Liver (tissue), 8 donors: ENCODE measurements at regions not wholly inside any gene's neighbourhood (a gene's known extent, or its start where the extent isn't known, plus 50 kb on each side); places are given as distances from the start of the nearest gene placed in this dataset.

ENCODE experiments used
- DNase-seq: peaks from one replicate; pipeline ENCODE4 v3.0.0-alpha.2; 2017; ENCODE audit warnings: low spot score
- H3K27ac ChIP-seq, 2 donors: one replicate each; pipeline ENCODE4 v1.7.0; 2013; ENCODE audit warnings: inconsistent platforms in 2 of 2, low read length in 2 of 2, control low read depth in 1 of 2, low read depth in 1 of 2, mild to moderate bottlenecking in 1 of 2
- H3K27me3 ChIP-seq, 4 donors: one replicate each; pipeline versions ENCODE4 v1.6.1 to v1.7.0; 2013; ENCODE audit warnings: low read length in 3 of 4, inconsistent platforms in 1 of 4, mild to moderate bottlenecking in 1 of 4, moderate library complexity in 1 of 4; ENCODE audit not compliant: control insufficient read depth in 4 of 4, insufficient read depth in 4 of 4
- H3K36me3 ChIP-seq, 4 donors: one replicate each; pipeline versions ENCODE4 v1.6.1 to v1.7.0; 2013; ENCODE audit warnings: low read length in 3 of 4, mild to moderate bottlenecking in 3 of 4, low read depth in 1 of 4, moderate library complexity in 1 of 4; ENCODE audit not compliant: control insufficient read depth in 4 of 4, insufficient read depth in 3 of 4
- H3K4me1 ChIP-seq, 4 donors: one replicate each; pipeline versions ENCODE4 v1.6.1 to v1.7.0; 2013; ENCODE audit warnings: low read length in 3 of 4, mild to moderate bottlenecking in 3 of 4, moderate library complexity in 1 of 4; ENCODE audit not compliant: control insufficient read depth in 4 of 4, insufficient read depth in 4 of 4
- H3K4me3 ChIP-seq, 3 donors: one replicate each; pipeline versions ENCODE4 v1.6.1 to v1.7.0; 2013; ENCODE audit warnings: low read length in 3 of 3, control low read depth in 1 of 3, low read depth in 1 of 3, mild to moderate bottlenecking in 1 of 3
- H3K9ac ChIP-seq, 2 donors: one replicate each; pipeline ENCODE4 v1.7.0; 2013; ENCODE audit warnings: low read length in 2 of 2, mild to moderate bottlenecking in 2 of 2, moderate library complexity in 2 of 2, control low read depth in 1 of 2, low read depth in 1 of 2
- H3K9me3 ChIP-seq, 4 donors: one replicate each; pipeline versions ENCODE4 v1.6.1 to v1.7.0; 2013; ENCODE audit warnings: low read length in 3 of 4; ENCODE audit not compliant: control insufficient read depth in 4 of 4
- ATF3 ChIP-seq: IDR thresholded peaks from 2 replicates; pipeline ENCODE4 v1.6.1; 2016; ENCODE audit warnings: antibody characterized with exemption
- CTCF ChIP-seq: fragments of 150-350 bp; IDR thresholded peaks from 2 replicates; pipeline ENCODE4 v1.5.1; 2017; ENCODE audit warnings: improper control_type of control experiment, low read depth, low read length; ENCODE audit not compliant: missing input control
- FOXA1 ChIP-seq: IDR thresholded peaks from 2 replicates; pipeline ENCODE4 v1.6.1; 2016; ENCODE audit warnings: antibody characterized with exemption
- FOXA2 ChIP-seq: IDR thresholded peaks from 2 replicates; pipeline ENCODE4 v1.6.1; 2016; ENCODE audit warnings: antibody characterized with exemption
- HNF4A ChIP-seq, 2 donors: conservative IDR thresholded peaks; 2 replicates each; pipeline ENCODE4 v1.6.1; 2016; ENCODE audit warnings: antibody characterized with exemption in 2 of 2, mild to moderate bottlenecking in 2 of 2
- NR2F2 ChIP-seq: IDR thresholded peaks from 2 replicates; pipeline ENCODE4 v1.6.1; 2016; ENCODE audit warnings: antibody characterized with exemption
- RAD21 ChIP-seq, 2 donors: IDR thresholded peaks; 2 replicates each; pipeline ENCODE4 v1.6.1; 2016; ENCODE audit warnings: antibody characterized with exemption in 2 of 2, mild to moderate bottlenecking in 2 of 2
- RXRA ChIP-seq, 2 donors: IDR thresholded peaks; 2 replicates each; pipeline ENCODE4 v1.6.1; 2017 to 2018; ENCODE audit warnings: antibody characterized with exemption in 2 of 2, mild to moderate bottlenecking in 1 of 2
- TAF1 ChIP-seq: conservative IDR thresholded peaks from 2 replicates; pipeline ENCODE4 v1.6.1; 2016; ENCODE audit warnings: antibody characterized with exemption, mild to moderate bottlenecking
- ZBTB33 ChIP-seq: IDR thresholded peaks from 2 replicates; pipeline ENCODE4 v1.6.1; 2016; ENCODE audit warnings: antibody characterized with exemption
- WGBS: extraction: QIAGEN DNeasy Blood & Tissue Kit; methylation state at CpG from one replicate; pipeline ENCODE4 v1.1.7; 2013; 5-methylcytosine and 5-hydroxymethylcytosine counted together
- TF ChIP-seq, protein P1 (sequence below): IDR thresholded peaks from 2 replicates; pipeline ENCODE4 v1.6.1; 2016; ENCODE audit warnings: antibody characterized with exemption, mild to moderate bottlenecking
- donor health status: healthy.
- donor health status: healthy.
- donor health status: healthy.
- donor health status: healthy.
- donor health status: healthy.

DNA sequence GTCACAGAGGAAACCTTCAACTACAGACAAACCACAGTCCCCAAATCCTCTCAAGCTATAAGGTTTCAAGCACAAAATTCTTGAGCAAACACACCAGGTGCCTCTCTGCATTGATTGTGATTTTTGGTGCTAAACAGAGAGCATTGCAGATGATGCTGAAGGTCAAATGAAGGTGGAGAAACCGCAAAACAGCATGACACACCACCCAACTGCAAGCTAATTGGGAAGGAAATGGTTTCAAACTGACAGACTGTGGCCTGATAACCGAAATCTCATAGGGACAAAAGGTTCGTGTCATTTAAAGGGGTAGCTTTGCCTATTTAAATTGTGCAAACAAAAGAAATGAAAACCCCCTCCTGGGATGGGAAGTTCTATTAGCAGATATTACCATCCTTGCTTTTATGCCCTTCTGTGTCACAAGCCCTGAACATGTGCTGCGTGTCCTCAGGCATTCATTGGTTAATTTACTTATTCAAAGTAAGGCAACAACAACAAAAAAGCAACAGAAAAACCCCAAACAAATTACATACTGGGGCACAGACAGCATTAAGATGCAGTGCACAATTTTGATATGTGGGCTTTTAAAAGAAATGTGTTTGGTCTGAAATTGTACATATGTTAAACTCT lies 154.9 kb downstream of the AQP4 start:
- no peak overlapping the region for H3K27ac ChIP-seq
- WGBS: 73% methylated on average over 4 of the region's 4 CpGs

More for the DNA sequence above, 154.9 kb downstream of the AQP4 start:
- Histone ChIP-seq H3K9me3 (no peaks in the 10 kb centered on the region), H3K36me3 (no peaks in the 10 kb centered on the region), H3K4me1 (peaks cover 0 to 8% (median 2%) of the 10 kb centered on the region in 4 donors), H3K27me3 (no peaks in the 10 kb centered on the region), H3K9ac (no peak overlapping the region), H3K4me3 (no peak overlapping the region)
- TF ChIP-seq CTCF (no peak), FOXA1 (no peak), TAF1 (no peak), ATF3 (no peak), HNF4A (conservative IDR thresholded peaks at IDR 0.05) (no peak), NR2F2 (no peak), RAD21 (IDR thresholded peaks at IDR 0.05) (no peak), FOXA2 (no peak), ZBTB33 (no peak), RXRA (IDR thresholded peaks at IDR 0.05) (no peak)
- TF ChIP-seq, protein P1, sequence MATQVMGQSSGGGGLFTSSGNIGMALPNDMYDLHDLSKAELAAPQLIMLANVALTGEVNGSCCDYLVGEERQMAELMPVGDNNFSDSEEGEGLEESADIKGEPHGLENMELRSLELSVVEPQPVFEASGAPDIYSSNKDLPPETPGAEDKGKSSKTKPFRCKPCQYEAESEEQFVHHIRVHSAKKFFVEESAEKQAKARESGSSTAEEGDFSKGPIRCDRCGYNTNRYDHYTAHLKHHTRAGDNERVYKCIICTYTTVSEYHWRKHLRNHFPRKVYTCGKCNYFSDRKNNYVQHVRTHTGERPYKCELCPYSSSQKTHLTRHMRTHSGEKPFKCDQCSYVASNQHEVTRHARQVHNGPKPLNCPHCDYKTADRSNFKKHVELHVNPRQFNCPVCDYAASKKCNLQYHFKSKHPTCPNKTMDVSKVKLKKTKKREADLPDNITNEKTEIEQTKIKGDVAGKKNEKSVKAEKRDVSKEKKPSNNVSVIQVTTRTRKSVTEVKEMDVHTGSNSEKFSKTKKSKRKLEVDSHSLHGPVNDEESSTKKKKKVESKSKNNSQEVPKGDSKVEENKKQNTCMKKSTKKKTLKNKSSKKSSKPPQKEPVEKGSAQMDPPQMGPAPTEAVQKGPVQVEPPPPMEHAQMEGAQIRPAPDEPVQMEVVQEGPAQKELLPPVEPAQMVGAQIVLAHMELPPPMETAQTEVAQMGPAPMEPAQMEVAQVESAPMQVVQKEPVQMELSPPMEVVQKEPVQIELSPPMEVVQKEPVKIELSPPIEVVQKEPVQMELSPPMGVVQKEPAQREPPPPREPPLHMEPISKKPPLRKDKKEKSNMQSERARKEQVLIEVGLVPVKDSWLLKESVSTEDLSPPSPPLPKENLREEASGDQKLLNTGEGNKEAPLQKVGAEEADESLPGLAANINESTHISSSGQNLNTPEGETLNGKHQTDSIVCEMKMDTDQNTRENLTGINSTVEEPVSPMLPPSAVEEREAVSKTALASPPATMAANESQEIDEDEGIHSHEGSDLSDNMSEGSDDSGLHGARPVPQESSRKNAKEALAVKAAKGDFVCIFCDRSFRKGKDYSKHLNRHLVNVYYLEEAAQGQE: no peak
- DNase-seq: no peak
